ENCODE measurements at regions not wholly inside any gene's neighbourhood (a gene's known extent, or its start where the extent isn't known, plus 50 kb on each side); places are given as distances from the start of the nearest gene placed in this dataset.

GRCh38 chr11:57917632-57918031, 106.0 kb upstream of the OR9Q1 start:
- DNase-seq (no peak), ATAC-seq (no peak)
- intact Hi-C loops (cut with DNase I), result no loop called here
- Histone ChIP-seq H3K4me1 (no peaks in the 10 kb centered on the region), H3K36me3 (no peaks in the 10 kb centered on the region), H3K4me3 (no peak overlapping the region), H3K9me3 (peaks cover 0 to 3% of the 10 kb centered on the region in 2 donors), H3K27ac (no peak overlapping the region), H3K27me3 (no peaks in the 10 kb centered on the region)
- no peak for TF ChIP-seq CTCF (IDR thresholded peaks at IDR 0.05)

GRCh38 chr11:57920971-57921370, 102.7 kb upstream of the OR9Q1 start:
- no peak for DNase-seq
- ATAC-seq, result no peak
- TF ChIP-seq CTCF (IDR thresholded peaks at IDR 0.05), result no peak

GRCh38 chr11:57932105-57932504, 91.6 kb upstream of the OR9Q1 start:
- DNase-seq (no peak), ATAC-seq (no peak)
- no peak overlapping the region for H3K4me3 ChIP-seq
- H3K9me3 ChIP-seq, result no peaks in the 10 kb centered on the region
- intact Hi-C loops (cut with DNase I), result no loop called here
- no peaks in the 10 kb centered on the region for H3K36me3 ChIP-seq
- H3K4me1 ChIP-seq, result no peaks in the 10 kb centered on the region
- H3K27me3 ChIP-seq, result no peaks in the 10 kb centered on the region
- no peak for TF ChIP-seq CTCF (IDR thresholded peaks at IDR 0.05)
- H3K27ac ChIP-seq, result no peak overlapping the region

More at GRCh38 chr11:57920971-57921370, 102.7 kb upstream of the OR9Q1 start:
- no peaks in the 10 kb centered on the region for H3K27me3 ChIP-seq
- intact Hi-C loops (cut with DNase I), result no loop called here
- H3K9me3 ChIP-seq, result no peaks in the 10 kb centered on the region
- no peak overlapping the region for H3K4me3 ChIP-seq
- H3K4me1 ChIP-seq, result no peaks in the 10 kb centered on the region
- H3K27ac ChIP-seq, result no peak overlapping the region
- H3K36me3 ChIP-seq, result no peaks in the 10 kb centered on the region

- H3K27ac ChIP-seq, result peak overlapping the region in 1 of 2 donors; percentile 13
- no peaks in the 10 kb centered on the region for H3K36me3 ChIP-seq
- no peaks in the 10 kb centered on the region for H3K4me1 ChIP-seq
- no peaks in the 10 kb centered on the region for H3K27me3 ChIP-seq
- H3K4me3 ChIP-seq, result no peak overlapping the region
- intact Hi-C loops (cut with DNase I), result no loop called here
- no peak for TF ChIP-seq CTCF (IDR thresholded peaks at IDR 0.05)
- no peak for DNase-seq
- ATAC-seq, result no peak
- no peaks in the 10 kb centered on the region for H3K9me3 ChIP-seq
Measured at GRCh38 chr11:57935402-57936049, 88.2 kb upstream of the OR9Q1 start.

- no peaks in the 10 kb centered on the region for H3K27me3 ChIP-seq
- H3K4me1 ChIP-seq, result no peaks in the 10 kb centered on the region
- no peak for TF ChIP-seq CTCF (IDR thresholded peaks at IDR 0.05)
- H3K27ac ChIP-seq, result no peak overlapping the region
- intact Hi-C loops (cut with DNase I), result no loop called here
- ATAC-seq (no peak), DNase-seq (no peak)
- H3K4me3 ChIP-seq, result no peak overlapping the region
- H3K36me3 ChIP-seq, result no peaks in the 10 kb centered on the region
- H3K9me3 ChIP-seq, result no peaks in the 10 kb centered on the region
Measured at GRCh38 chr11:57936050-57936418, 87.6 kb upstream of the OR9Q1 start.
